BLaER1 (cell line): ENCODE measurements at regions not wholly inside any gene's neighbourhood (a gene's known extent, or its start where the extent isn't known, plus 50 kb on each side); places are given as distances from the start of the nearest gene placed in this dataset.
"Not testable (repeated sequence)": the region's sequence is repeated elsewhere in the genome, so short reads cannot be mapped to it uniquely, and the experiment has no call there.

Experiments
- H3K27ac ChIP-seq: shearing (Covaris generic); formaldehyde crosslinking; 2 replicates; pipeline ENCODE4 v1.8.1; 2022
- H3K27me3 ChIP-seq: shearing (Covaris generic); formaldehyde crosslinking; 2 replicates; pipeline ENCODE4 v1.8.1; 2022
- H3K36me3 ChIP-seq: shearing (Covaris generic); formaldehyde crosslinking; 2 replicates; pipeline ENCODE4 v1.8.1; 2022
- H3K4me1 ChIP-seq: shearing (Covaris generic); formaldehyde crosslinking; 2 replicates; pipeline ENCODE4 v1.8.1; 2022
- H3K4me2 ChIP-seq: shearing (Covaris generic); formaldehyde crosslinking; 2 replicates; pipeline ENCODE4 v1.8.1; 2022
- H3K4me3 ChIP-seq: shearing (Covaris generic); formaldehyde crosslinking; 2 replicates; pipeline ENCODE4 v1.8.1; 2022
- H3K9ac ChIP-seq: shearing (Covaris generic); formaldehyde crosslinking; 2 replicates; pipeline ENCODE4 v1.8.1; 2022
- H3K9me3 ChIP-seq: shearing (Covaris generic); formaldehyde crosslinking; 2 replicates; pipeline ENCODE4 v1.8.1; 2022
- H4K20me1 ChIP-seq: shearing (Covaris generic); formaldehyde crosslinking; 2 replicates; pipeline ENCODE4 v1.8.1; 2022
- Cebpa-rat ChIP-seq: shearing (Covaris generic); IDR thresholded peaks from 2 replicates; pipeline ENCODE4 v1.8.1; 2022

GRCh38 chr7:138328215-138328614 is 131.8 kb upstream of the TRIM24 start:
- H3K27me3 ChIP-seq = no peaks in the 10 kb centered on the region
- H3K27ac ChIP-seq = no peak overlapping the region
- no peaks in the 10 kb centered on the region for H4K20me1 ChIP-seq
- no peak overlapping the region for H3K4me3 ChIP-seq
- H3K9ac ChIP-seq = no peak overlapping the region
- H3K4me1 ChIP-seq = no peaks in the 10 kb centered on the region
- no peaks in the 10 kb centered on the region for H3K36me3 ChIP-seq
- peaks cover 62% of the 10 kb centered on the region for H3K9me3 ChIP-seq
- no peak overlapping the region for H3K4me2 ChIP-seq
- TF ChIP-seq Cebpa-rat = no peak

- H3K27me3 ChIP-seq = not testable (repeated sequence)
Measured at GRCh38 chr7:138332850-138333249, 127.2 kb upstream of the TRIM24 start.

GRCh38 chr7:138338361-138338760 is 121.7 kb upstream of the TRIM24 start:
- Histone ChIP-seq H3K9ac (no peak overlapping the region), H3K27me3 (no peaks in the 10 kb centered on the region), H4K20me1 (no peaks in the 10 kb centered on the region), H3K4me3 (no peak overlapping the region), H3K4me2 (no peak overlapping the region), H3K9me3 (peaks cover 81% of the 10 kb centered on the region), H3K36me3 (no peaks in the 10 kb centered on the region), H3K27ac (no peak overlapping the region), H3K4me1 (no peaks in the 10 kb centered on the region)
- no peak for TF ChIP-seq Cebpa-rat

More at GRCh38 chr7:138332850-138333249, 127.2 kb upstream of the TRIM24 start:
- not testable (repeated sequence) for H3K4me1 ChIP-seq, H3K36me3 ChIP-seq, H3K4me2 ChIP-seq, H4K20me1 ChIP-seq, H3K27ac ChIP-seq, H3K4me3 ChIP-seq, H3K9ac ChIP-seq
- peaks cover 73% of the 10 kb centered on the region for H3K9me3 ChIP-seq

GRCh38 chr7:138339229-138339628 is 120.8 kb upstream of the TRIM24 start:
- not testable (repeated sequence) for H3K27ac ChIP-seq, H3K36me3 ChIP-seq, H4K20me1 ChIP-seq, H3K4me2 ChIP-seq, H3K9ac ChIP-seq, H3K27me3 ChIP-seq, H3K4me3 ChIP-seq, H3K4me1 ChIP-seq
- H3K9me3 ChIP-seq = peaks cover 81% of the 10 kb centered on the region

- Histone ChIP-seq H4K20me1 (no peaks in the 10 kb centered on the region), H3K4me2 (no peak overlapping the region), H3K27me3 (no peaks in the 10 kb centered on the region), H3K4me1 (no peaks in the 10 kb centered on the region), H3K27ac (no peak overlapping the region), H3K4me3 (no peak overlapping the region), H3K9me3 (peaks cover 86% of the 10 kb centered on the region), H3K36me3 (no peaks in the 10 kb centered on the region), H3K9ac (no peak overlapping the region)
- TF ChIP-seq Cebpa-rat = no peak
Measured at GRCh38 chr7:138342990-138343389, 117.1 kb upstream of the TRIM24 start.

GRCh38 chr7:138345567-138345966 is 114.5 kb upstream of the TRIM24 start:
- no peak overlapping the region for H3K27ac ChIP-seq
- no peaks in the 10 kb centered on the region for H4K20me1 ChIP-seq
- H3K27me3 ChIP-seq = no peaks in the 10 kb centered on the region
- H3K9me3 ChIP-seq = peaks cover 68% of the 10 kb centered on the region
- H3K9ac ChIP-seq = no peak overlapping the region
- no peak overlapping the region for H3K4me3 ChIP-seq
- no peak overlapping the region for H3K4me2 ChIP-seq
- H3K36me3 ChIP-seq = no peaks in the 10 kb centered on the region
- TF ChIP-seq Cebpa-rat = no peak
- no peaks in the 10 kb centered on the region for H3K4me1 ChIP-seq

- Histone ChIP-seq H3K9me3 (peaks cover 65% of the 10 kb centered on the region), H3K4me3 (no peak overlapping the region)
- TF ChIP-seq Cebpa-rat = no peak
Measured at GRCh38 chr7:138346975-138347374, 113.1 kb upstream of the TRIM24 start.

GRCh38 chr7:138349841-138350700 is 110.0 kb upstream of the TRIM24 start:
- Histone ChIP-seq H3K36me3 (no peaks in the 10 kb centered on the region), H3K4me1 (no peaks in the 10 kb centered on the region), H3K4me2 (no peak overlapping the region), H4K20me1 (no peaks in the 10 kb centered on the region), H3K4me3 (no peak overlapping the region), H3K9ac (no peak overlapping the region), H3K9me3 (peaks cover 38% of the 10 kb centered on the region), H3K27ac (no peak overlapping the region), H3K27me3 (no peaks in the 10 kb centered on the region)
- no peak for TF ChIP-seq Cebpa-rat

More at GRCh38 chr7:138346975-138347374, 113.1 kb upstream of the TRIM24 start:
- Histone ChIP-seq H3K4me2 (no peak overlapping the region), H3K27me3 (no peaks in the 10 kb centered on the region), H3K4me1 (no peaks in the 10 kb centered on the region), H3K27ac (no peak overlapping the region), H3K9ac (no peak overlapping the region), H3K36me3 (no peaks in the 10 kb centered on the region), H4K20me1 (no peaks in the 10 kb centered on the region)

GRCh38 chr7:138350701-138351357 is 109.2 kb upstream of the TRIM24 start:
- H4K20me1 ChIP-seq = no peaks in the 10 kb centered on the region
- H3K27ac ChIP-seq = no peak overlapping the region

More at GRCh38 chr7:138350701-138351357, 109.2 kb upstream of the TRIM24 start:
- no peak overlapping the region for H3K4me3 ChIP-seq
- no peak overlapping the region for H3K4me2 ChIP-seq
- no peak for TF ChIP-seq Cebpa-rat
- no peaks in the 10 kb centered on the region for H3K4me1 ChIP-seq
- peaks cover 31% of the 10 kb centered on the region for H3K9me3 ChIP-seq
- H3K36me3 ChIP-seq = no peaks in the 10 kb centered on the region
- no peak overlapping the region for H3K9ac ChIP-seq
- H3K27me3 ChIP-seq = no peaks in the 10 kb centered on the region
